ENCODE measurements at regions not wholly inside any gene's neighbourhood (a gene's known extent, or its start where the extent isn't known, plus 50 kb on each side); places are given as distances from the start of the nearest gene placed in this dataset.

DNA sequence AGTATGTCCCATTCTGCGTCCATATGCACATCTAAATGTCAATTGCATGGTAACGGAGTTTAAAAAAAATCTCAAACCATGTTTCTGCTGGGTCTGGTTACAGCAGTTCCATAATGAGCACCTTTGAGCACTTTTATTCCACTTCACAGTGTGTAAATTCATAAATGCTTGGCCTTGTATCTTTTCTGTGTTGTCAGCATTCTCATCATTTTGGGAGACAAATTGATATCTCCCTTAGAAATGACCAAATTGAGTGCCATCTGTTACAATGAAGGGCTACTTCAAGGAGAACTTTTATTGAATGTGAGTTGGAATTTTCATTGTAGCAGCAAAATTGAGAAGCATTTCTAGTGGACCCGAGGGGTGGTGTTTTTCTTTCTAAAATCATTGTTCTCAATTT lies 432.9 kb upstream of the PCDH9 start:
- no peak overlapping the region for H2AFZ ChIP-seq (ENCODE audit: control insufficient read depth, low read depth, low read length)
- no TSS peak for BruUV-seq (replicated peaks)
- no peaks in the 10 kb centered on the region for H3K9me3 ChIP-seq (replicated peaks; ENCODE audit: control insufficient read depth, insufficient read depth, low read length)
- 34% methylated on average over 3 of the region's 3 CpGs for WGBS (ENCODE audit: insufficient coverage, insufficient replicate concordance, low lambda C conversion rate, missing lambda C conversion rate)
- H3K27ac ChIP-seq (ENCODE audit: control insufficient read depth, insufficient read depth): no peak overlapping the region
- intact Hi-C loops (cut with micrococcal nuclease; ENCODE audit: unreplicated experiment) (no loop called here), in situ Hi-C loops (cut with MboI) (no loop called here)
- no peaks in the 10 kb centered on the region for H3K79me2 ChIP-seq (ENCODE audit: control insufficient read depth, insufficient read depth, low read length)
- H3K4me1 ChIP-seq (ENCODE audit: control insufficient read depth, insufficient read depth, low read length): no peaks in the 10 kb centered on the region
- H4K20me1 ChIP-seq (ENCODE audit: control insufficient read depth, insufficient read depth): no peaks in the 10 kb centered on the region
- H3K4me2 ChIP-seq (ENCODE audit: control insufficient read depth, insufficient read depth): no peak overlapping the region
- CTCF ChIA-PET: no interaction called here
- FAIRE-seq (no peak), DNase-seq (ENCODE audit: low read depth, low spot score) (no peak), ATAC-seq (no peak)
- POLR2A ChIA-PET: no interaction called here
- no peaks in the 10 kb centered on the region for H3K36me3 ChIP-seq (ENCODE audit: control insufficient read depth in 2 of 2, insufficient read depth in 2 of 2, low read length in 1 of 2)
- no peak overlapping the region for H3K9ac ChIP-seq (ENCODE audit: control insufficient read depth, insufficient read depth, low read length)
- RAD21 ChIA-PET (ENCODE audit: unreplicated experiment): no interaction called here
- TF ChIP-seq EP300 (IDR thresholded peaks at IDR 0.05; ENCODE audit: borderline replicate concordance in 1 of 2, control insufficient read depth in 1 of 2, low read depth in 2 of 2, low read length in 2 of 2) (no peak), CEBPB (IDR thresholded peaks at IDR 0.05; ENCODE audit: borderline replicate concordance in 1 of 2, low read depth in 2 of 2, low read length in 2 of 2) (no peak), HDGF (IDR thresholded peaks at IDR 0.05) (no peak), TARDBP (IDR thresholded peaks at IDR 0.05; ENCODE audit: borderline replicate concordance) (no peak), PAX5 (IDR thresholded peaks at IDR 0.05; ENCODE audit: borderline replicate concordance, low read depth, low read length) (no peak), SRF (IDR thresholded peaks at IDR 0.05; ENCODE audit: low read depth in 2 of 2, low read length in 2 of 2) (no peak), ETV6 (conservative IDR thresholded peaks at IDR 0.05 in 1 of 2, IDR thresholded peaks at IDR 0.05 in 1 of 2; ENCODE audit: borderline replicate concordance in 1 of 2, low read depth in 1 of 2) (no peak), TCF12 (IDR thresholded peaks at IDR 0.05; ENCODE audit: low read depth, low read length) (no peak), MYC (IDR thresholded peaks at IDR 0.05; ENCODE audit: insufficient read depth, insufficient read length, insufficient replicate concordance, low read length, severe bottlenecking) (no peak)
- TF ChIP-seq, protein P1, sequence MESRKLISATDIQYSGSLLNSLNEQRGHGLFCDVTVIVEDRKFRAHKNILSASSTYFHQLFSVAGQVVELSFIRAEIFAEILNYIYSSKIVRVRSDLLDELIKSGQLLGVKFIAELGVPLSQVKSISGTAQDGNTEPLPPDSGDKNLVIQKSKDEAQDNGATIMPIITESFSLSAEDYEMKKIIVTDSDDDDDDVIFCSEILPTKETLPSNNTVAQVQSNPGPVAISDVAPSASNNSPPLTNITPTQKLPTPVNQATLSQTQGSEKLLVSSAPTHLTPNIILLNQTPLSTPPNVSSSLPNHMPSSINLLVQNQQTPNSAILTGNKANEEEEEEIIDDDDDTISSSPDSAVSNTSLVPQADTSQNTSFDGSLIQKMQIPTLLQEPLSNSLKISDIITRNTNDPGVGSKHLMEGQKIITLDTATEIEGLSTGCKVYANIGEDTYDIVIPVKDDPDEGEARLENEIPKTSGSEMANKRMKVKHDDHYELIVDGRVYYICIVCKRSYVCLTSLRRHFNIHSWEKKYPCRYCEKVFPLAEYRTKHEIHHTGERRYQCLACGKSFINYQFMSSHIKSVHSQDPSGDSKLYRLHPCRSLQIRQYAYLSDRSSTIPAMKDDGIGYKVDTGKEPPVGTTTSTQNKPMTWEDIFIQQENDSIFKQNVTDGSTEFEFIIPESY (IDR thresholded peaks at IDR 0.05): no peak
- TF ChIP-seq, protein P2, sequence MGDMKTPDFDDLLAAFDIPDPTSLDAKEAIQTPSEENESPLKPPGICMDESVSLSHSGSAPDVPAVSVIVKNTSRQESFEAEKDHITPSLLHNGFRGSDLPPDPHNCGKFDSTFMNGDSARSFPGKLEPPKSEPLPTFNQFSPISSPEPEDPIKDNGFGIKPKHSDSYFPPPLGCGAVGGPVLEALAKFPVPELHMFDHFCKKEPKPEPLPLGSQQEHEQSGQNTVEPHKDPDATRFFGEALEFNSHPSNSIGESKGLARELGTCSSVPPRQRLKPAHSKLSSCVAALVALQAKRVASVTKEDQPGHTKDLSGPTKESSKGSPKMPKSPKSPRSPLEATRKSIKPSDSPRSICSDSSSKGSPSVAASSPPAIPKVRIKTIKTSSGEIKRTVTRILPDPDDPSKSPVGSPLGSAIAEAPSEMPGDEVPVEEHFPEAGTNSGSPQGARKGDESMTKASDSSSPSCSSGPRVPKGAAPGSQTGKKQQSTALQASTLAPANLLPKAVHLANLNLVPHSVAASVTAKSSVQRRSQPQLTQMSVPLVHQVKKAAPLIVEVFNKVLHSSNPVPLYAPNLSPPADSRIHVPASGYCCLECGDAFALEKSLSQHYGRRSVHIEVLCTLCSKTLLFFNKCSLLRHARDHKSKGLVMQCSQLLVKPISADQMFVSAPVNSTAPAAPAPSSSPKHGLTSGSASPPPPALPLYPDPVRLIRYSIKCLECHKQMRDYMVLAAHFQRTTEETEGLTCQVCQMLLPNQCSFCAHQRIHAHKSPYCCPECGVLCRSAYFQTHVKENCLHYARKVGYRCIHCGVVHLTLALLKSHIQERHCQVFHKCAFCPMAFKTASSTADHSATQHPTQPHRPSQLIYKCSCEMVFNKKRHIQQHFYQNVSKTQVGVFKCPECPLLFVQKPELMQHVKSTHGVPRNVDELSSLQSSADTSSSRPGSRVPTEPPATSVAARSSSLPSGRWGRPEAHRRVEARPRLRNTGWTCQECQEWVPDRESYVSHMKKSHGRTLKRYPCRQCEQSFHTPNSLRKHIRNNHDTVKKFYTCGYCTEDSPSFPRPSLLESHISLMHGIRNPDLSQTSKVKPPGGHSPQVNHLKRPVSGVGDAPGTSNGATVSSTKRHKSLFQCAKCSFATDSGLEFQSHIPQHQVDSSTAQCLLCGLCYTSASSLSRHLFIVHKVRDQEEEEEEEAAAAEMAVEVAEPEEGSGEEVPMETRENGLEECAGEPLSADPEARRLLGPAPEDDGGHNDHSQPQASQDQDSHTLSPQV (IDR thresholded peaks at IDR 0.05): no peak
- SMC1A ChIA-PET (ENCODE audit: uncharacterized antibody, unreplicated experiment): no interaction called here
- H3K4me3 ChIP-seq: no peak overlapping the region
- H3K27me3 ChIP-seq (replicated peaks in 1 of 2; ENCODE audit: control insufficient read depth in 2 of 2, insufficient read depth in 2 of 2, low read length in 1 of 2): no peaks in the 10 kb centered on the region
